ENCODE measurements at regions not wholly inside any gene's neighbourhood (a gene's known extent, or its start where the extent isn't known, plus 50 kb on each side); places are given as distances from the start of the nearest gene placed in this dataset.

GRCh38 chr4:144507311-144508101 lies 138.4 kb upstream of the HHIP start:
- Histone ChIP-seq H2AK5ac (ENCODE audit: insufficient read length, low read length) (no peak overlapping the region), H4K8ac (replicated peaks; ENCODE audit: insufficient read length, low read depth, low read length) (no peak overlapping the region), H3K14ac (ENCODE audit: insufficient read depth, low read length) (no peak overlapping the region), H3K9ac (ENCODE audit: extremely low read depth, insufficient read length, low read length) (no peak overlapping the region), H3K18ac (ENCODE audit: insufficient read length, low read depth, low read length) (no peak overlapping the region), H4K20me1 (ENCODE audit: control insufficient read depth, insufficient read depth, insufficient read length) (no peaks in the 10 kb centered on the region), H3K27ac (ENCODE audit: insufficient read length, low read depth, low read length) (no peak overlapping the region), H3K4me2 (ENCODE audit: insufficient read depth, insufficient read length, low read length) (no peak overlapping the region), H2BK15ac (ENCODE audit: low read depth, low read length) (no peak overlapping the region), H4K91ac (ENCODE audit: insufficient read length, low read depth, low read length) (no peak overlapping the region), H2BK5ac (ENCODE audit: insufficient read length, low read length) (no peak overlapping the region), H3K23ac (ENCODE audit: insufficient read length, low read depth, low read length) (no peak overlapping the region), H2BK20ac (ENCODE audit: low read depth, low read length, poor library complexity, severe bottlenecking) (no peak overlapping the region), H3K79me1 (ENCODE audit: insufficient read depth, low read depth, low read length, poor library complexity, severe bottlenecking) (no peaks in the 10 kb centered on the region), H3K9me3 (ENCODE audit: control insufficient read depth, low read depth, low read length) (no peaks in the 10 kb centered on the region), H2BK120ac (ENCODE audit: low read depth, low read length, poor library complexity, severe bottlenecking) (no peak overlapping the region), H3T11ph (ENCODE audit: low read length) (no peak overlapping the region), H4K5ac (ENCODE audit: insufficient read length, low read depth, low read length) (no peak overlapping the region), H3K4me1 (ENCODE audit: insufficient read depth, low read length) (no peaks in the 10 kb centered on the region), H3K4ac (ENCODE audit: low read depth, low read length) (no peak overlapping the region), H3K56ac (ENCODE audit: insufficient read length, low read depth, low read length) (no peak overlapping the region), H3K79me2 (ENCODE audit: insufficient read depth, low read length) (no peaks in the 10 kb centered on the region), H2AFZ (ENCODE audit: low read length) (no peak overlapping the region), H3K23me2 (ENCODE audit: insufficient read length, low read depth, low read length, poor library complexity, severe bottlenecking) (no peaks in the 10 kb centered on the region), H2BK12ac (ENCODE audit: insufficient read length, low read depth, low read length) (no peak overlapping the region), H3K27me3 (ENCODE audit: insufficient read depth, low read length) (no peaks in the 10 kb centered on the region)
- no peaks in the 10 kb centered on the region for H3K9me3 Mint-ChIP-seq
- no peak overlapping the region for H3K27ac Mint-ChIP-seq
- no peaks in the 10 kb centered on the region; the same call in 1 of the 2 replicates for H3K27me3 Mint-ChIP-seq (ENCODE audit: low read depth)
- no peak for TF ChIP-seq CTCF (conservative IDR thresholded peaks at IDR 0.05)
- H3K4me1 Mint-ChIP-seq, result peaks cover 8 to 10% of the 10 kb centered on the region in 2 experiments
- DNase-seq, result no peak
- no peaks in the 10 kb centered on the region for H3K36me3 Mint-ChIP-seq (ENCODE audit: insufficient read depth in 1 of 3, low read depth in 3 of 3)
- H3K4me3 Mint-ChIP-seq, result no peak overlapping the region
- no CpG with 5 or more reads among the region's 3 CpGs for WGBS (ENCODE audit: extremely low coverage, insufficient read length, low lambda C conversion rate)
